ENCODE measurements at regions not wholly inside any gene's neighbourhood (a gene's known extent, or its start where the extent isn't known, plus 50 kb on each side); places are given as distances from the start of the nearest gene placed in this dataset.
A peak's percentile ranks its signal among the peaks of the same experiment; 100 is the strongest.
"Not testable (repeated sequence)": the region's sequence is repeated elsewhere in the genome, so short reads cannot be mapped to it uniquely, and the experiment has no call there.

GRCh38 chr13:52565324-52565723 lies 76.9 kb upstream of the HNRNPA1L2 start:
- not testable (repeated sequence) for DNase-seq

- peak; percentile 10 to 36 for DNase-seq
Observed at GRCh38 chr13:52569904-52570602, 72.2 kb upstream of the HNRNPA1L2 start.

- DNase-seq, result not testable (repeated sequence)
Observed at GRCh38 chr13:52571163-52571562, 71.1 kb upstream of the HNRNPA1L2 start.

GRCh38 chr13:52582962-52583361 lies 59.3 kb upstream of the HNRNPA1L2 start:
- not testable (repeated sequence) for DNase-seq

Measured in CD4-positive, alpha-beta T cell treated with Interleukin-1 beta for 1 hour (primary cell).